GM20000 (cell line): ENCODE measurements at regions not wholly inside any gene's neighbourhood (a gene's known extent, or its start where the extent isn't known, plus 50 kb on each side); places are given as distances from the start of the nearest gene placed in this dataset.

Experiments used
- DNase-seq: peaks from one replicate; pipeline ENCODE4 v3.0.0; 2012; ENCODE audit warnings: low spot score
- TF ChIP-seq, protein P1 (sequence below): IDR thresholded peaks from 2 replicates; pipeline ENCODE4 v1.5.1; 2012; ENCODE audit warnings: mild to moderate bottlenecking, control low read depth; ENCODE audit errors: extremely low read depth, missing control alignments

DNA sequence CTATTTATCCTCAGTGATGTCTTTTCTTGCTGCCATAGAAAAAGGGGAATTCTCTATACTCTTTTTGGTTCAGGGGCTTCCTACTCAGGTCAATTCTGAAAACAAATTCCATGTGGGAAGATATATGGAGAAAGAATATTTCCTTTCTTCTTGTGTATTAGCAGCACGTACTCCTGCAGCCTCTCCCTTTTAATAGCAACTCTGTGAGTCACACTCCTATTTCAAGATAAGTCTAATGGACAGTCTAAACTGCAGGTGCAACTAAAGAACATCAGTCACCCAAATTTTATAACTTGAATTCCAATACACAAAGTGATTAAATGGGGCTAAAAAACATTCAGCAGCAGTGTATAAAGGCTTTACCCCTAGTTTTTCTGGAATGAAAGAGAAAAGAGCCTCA, 942.2 kb downstream of the CNTNAP5 start:
- TF ChIP-seq, protein P1, sequence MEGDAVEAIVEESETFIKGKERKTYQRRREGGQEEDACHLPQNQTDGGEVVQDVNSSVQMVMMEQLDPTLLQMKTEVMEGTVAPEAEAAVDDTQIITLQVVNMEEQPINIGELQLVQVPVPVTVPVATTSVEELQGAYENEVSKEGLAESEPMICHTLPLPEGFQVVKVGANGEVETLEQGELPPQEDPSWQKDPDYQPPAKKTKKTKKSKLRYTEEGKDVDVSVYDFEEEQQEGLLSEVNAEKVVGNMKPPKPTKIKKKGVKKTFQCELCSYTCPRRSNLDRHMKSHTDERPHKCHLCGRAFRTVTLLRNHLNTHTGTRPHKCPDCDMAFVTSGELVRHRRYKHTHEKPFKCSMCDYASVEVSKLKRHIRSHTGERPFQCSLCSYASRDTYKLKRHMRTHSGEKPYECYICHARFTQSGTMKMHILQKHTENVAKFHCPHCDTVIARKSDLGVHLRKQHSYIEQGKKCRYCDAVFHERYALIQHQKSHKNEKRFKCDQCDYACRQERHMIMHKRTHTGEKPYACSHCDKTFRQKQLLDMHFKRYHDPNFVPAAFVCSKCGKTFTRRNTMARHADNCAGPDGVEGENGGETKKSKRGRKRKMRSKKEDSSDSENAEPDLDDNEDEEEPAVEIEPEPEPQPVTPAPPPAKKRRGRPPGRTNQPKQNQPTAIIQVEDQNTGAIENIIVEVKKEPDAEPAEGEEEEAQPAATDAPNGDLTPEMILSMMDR, result no peak
- DNase-seq, result no peak

DNA sequence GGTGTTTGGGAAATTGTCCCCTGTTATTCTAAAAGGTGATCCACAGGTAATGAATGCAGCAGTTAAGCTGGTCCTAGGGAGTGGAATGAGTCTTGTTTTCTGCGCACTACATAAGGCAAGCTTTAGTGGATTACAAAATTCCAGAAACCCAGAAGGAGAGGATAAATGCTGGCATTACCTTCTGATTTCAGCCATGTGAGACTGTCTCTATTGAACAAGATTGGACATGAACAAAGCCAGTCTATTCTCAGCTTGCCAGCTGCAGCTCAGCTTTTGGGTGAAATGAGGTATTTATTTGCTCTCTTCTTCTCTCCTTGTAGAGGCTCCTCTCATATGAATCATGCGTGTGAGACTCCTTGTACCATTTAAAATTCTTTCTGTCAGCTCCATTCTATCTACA, 944.9 kb downstream of the CNTNAP5 start:
- TF ChIP-seq, protein P1, result no peak
- no peak for DNase-seq

DNA sequence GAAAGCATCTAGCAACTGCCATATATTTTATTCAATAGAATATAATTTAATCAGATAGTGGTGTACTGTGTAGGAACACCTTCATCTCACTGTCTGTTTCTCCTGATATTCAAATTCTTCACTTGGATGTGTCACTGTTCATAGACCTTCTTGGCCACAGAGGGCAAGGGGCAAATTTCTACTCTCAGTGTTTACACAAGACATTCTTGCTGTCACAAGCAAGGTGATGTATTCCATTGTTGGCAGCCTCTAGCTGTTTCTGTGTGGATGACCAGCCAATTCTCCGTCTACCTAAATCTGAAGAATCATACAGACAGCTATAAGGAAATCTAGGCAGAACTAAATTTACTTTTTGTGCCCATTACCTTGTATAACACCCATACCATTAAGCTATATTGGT, 948.3 kb downstream of the CNTNAP5 start:
- no peak for DNase-seq
- TF ChIP-seq, protein P1, result no peak

DNA sequence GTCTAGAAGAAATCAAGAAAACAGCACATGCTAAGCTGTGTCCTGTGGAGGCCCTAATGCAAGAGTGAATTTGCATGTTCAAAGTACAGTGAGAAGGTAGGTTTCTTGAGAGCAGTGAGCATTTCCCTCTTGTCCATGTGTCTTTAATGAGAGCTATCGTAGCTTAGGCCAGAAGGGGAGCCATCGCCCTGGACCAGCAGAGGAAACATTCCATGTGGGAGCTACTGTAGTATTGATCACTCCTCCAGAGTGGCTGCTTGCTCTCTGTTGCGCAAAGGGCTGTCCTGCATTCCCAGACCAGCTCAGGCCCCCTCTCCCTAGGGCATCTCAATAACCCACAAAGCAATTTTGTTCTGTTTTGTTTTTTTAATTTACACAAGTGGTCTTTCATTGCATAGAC, 950.1 kb downstream of the CNTNAP5 start:
- no peak for DNase-seq
- TF ChIP-seq, protein P1, result no peak

DNA sequence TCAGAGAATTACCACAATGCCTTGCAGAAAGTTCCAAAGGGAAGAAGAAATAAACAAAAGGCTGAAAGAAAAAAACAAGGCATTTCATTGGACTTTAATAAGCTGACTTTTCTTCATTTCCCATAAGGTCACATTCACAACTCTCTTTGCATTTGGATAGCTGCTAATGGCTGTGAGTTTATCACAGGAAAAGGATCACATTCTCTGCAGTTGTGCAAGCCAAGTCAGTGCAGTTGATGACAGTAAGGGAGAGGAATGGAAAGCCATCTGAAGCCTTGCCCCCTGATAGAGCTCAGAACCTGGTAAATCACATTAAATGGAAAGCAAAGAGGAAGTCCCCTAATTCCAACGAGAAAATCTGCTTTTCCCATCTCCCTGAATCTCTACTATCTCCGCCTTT, 950.6 kb downstream of the CNTNAP5 start:
- DNase-seq, result no peak
- TF ChIP-seq, protein P1, result no peak

DNA sequence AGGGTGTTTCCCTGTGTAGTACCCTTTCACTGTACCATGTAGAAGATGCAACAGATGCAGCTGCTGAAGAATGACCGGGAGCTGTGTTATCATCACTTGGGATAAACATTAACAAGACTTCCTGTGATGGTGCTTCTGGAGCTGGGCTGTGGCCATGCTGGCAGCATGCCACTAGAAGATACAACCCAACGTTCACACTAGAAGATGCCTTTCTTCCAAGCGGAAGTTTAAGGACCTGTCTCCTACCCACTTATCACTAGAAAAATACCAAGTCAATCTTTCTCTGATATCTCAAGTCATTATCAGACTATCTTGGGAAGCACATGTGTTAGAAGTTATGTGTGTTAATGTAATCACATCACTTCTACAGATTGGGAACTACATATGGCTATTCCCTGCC, 953.5 kb downstream of the CNTNAP5 start:
- TF ChIP-seq, protein P1, result no peak
- no peak for DNase-seq

DNA sequence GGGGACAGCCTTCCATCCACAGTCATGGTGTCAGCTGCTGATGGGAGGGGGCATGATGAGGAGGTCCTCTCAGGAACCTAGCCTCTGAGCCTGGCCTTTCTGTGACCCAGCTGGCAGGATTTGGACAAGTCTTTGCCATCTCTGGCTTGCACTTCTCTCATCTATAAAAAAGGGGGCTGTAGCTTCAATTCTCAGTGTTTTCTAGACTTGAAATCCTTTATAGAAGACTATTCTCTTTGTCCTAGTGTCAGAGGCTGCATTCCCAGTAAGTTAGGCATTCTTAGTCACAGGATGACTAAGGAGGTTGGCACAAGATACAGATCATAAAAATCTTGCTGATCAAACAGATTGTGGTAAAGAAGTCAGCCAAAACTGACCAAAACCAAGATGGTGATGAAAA, 958.5 kb downstream of the CNTNAP5 start:
- TF ChIP-seq, protein P1, result no peak
- no peak for DNase-seq
